Spleen (tissue), 11 donors: ENCODE measurements at regions not wholly inside any gene's neighbourhood (a gene's known extent, or its start where the extent isn't known, plus 50 kb on each side); places are given as distances from the start of the nearest gene placed in this dataset.

Experiments used
- DNase-seq: peaks from one replicate; pipeline ENCODE4 v3.0.0-alpha.2; 2020
- H3K27ac ChIP-seq, 8 donors: fragments of 200-600 bp; sonication (generic) in 7 of 8; 1 replicate in 4 of 8; 2 replicates in 4 of 8; pipeline versions ENCODE4 v1.5.0 to v1.8.0; 2016 to 2021; ENCODE audit warnings: inconsistent platforms in 4 of 8, mild to moderate bottlenecking in 4 of 8, moderate library complexity in 1 of 8
- H3K27me3 ChIP-seq, 7 donors: fragments of 200-600 bp; sonication (generic) in 6 of 7; replicated peaks in 1 of 7; 1 replicate in 4 of 7; 2 replicates in 3 of 7; pipeline versions ENCODE4 v1.5.0 to v1.8.0; 2016 to 2021; ENCODE audit warnings: inconsistent platforms in 3 of 7, mild to moderate bottlenecking in 1 of 7
- H3K36me3 ChIP-seq, 6 donors: fragments of 200-600 bp; sonication (generic) in 5 of 6; 1 replicate in 4 of 6; 2 replicates in 2 of 6; pipeline versions ENCODE4 v1.5.0 to v1.8.0; 2016 to 2021; ENCODE audit warnings: inconsistent platforms in 2 of 6
- H3K4me1 ChIP-seq, 6 donors: fragments of 200-600 bp; sonication (generic) in 5 of 6; 1 replicate in 3 of 6; 2 replicates in 3 of 6; pipeline versions ENCODE4 v1.5.0 to v1.8.0; 2016 to 2021; ENCODE audit warnings: inconsistent platforms in 3 of 6
- H3K4me3 ChIP-seq, 8 donors: fragments of 200-600 bp; sonication (generic) in 7 of 8; 1 replicate in 4 of 8; 2 replicates in 4 of 8; pipeline versions ENCODE4 v1.5.0 to v1.8.0; 2016 to 2021; ENCODE audit warnings: inconsistent platforms in 4 of 8, mild to moderate bottlenecking in 4 of 8, moderate library complexity in 2 of 8
- H3K9me3 ChIP-seq, 8 donors: fragments of 200-600 bp; sonication (generic) in 7 of 8; 1 replicate in 4 of 8; 2 replicates in 4 of 8; pipeline versions ENCODE4 v1.5.0 to v1.8.0; 2016 to 2021; ENCODE audit warnings: inconsistent platforms in 4 of 8
- POLR2A ChIP-seq, 3 donors: fragments of 450-650 bp; IDR thresholded peaks; one replicate each; pipeline ENCODE4 v1.5.1; 2017; ENCODE audit warnings: antibody characterized with exemption in 3 of 3, mild to moderate bottlenecking in 1 of 3
- POLR2AphosphoS5 ChIP-seq, 3 donors: sonication (generic); formaldehyde crosslinking; IDR thresholded peaks; one replicate each; pipeline ENCODE4 v1.5.1; 2017; ENCODE audit warnings: antibody characterized with exemption in 3 of 3
- WGBS, 5 donors: extraction: QIAGEN DNeasy Blood & Tissue Kit in 3 of 5; methylation state at CpG; one replicate each; pipeline versions ENCODE4 v1.1.5 to v1.1.7; 2013 to 2018; 5-methylcytosine and 5-hydroxymethylcytosine counted together
- intact Hi-C: fragments of 100-400 bp; cut with DNase I; formaldehyde crosslinking; loops from one replicate; pipeline ENCODE4 v1.15.0; 2023; ENCODE audit warnings: low total_unique reads
- TF ChIP-seq, protein P1 (sequence below), 11 experiments: fragments of 200-600 bp in 7 of 11; fragments of 450-650 bp in 4 of 11; sonication (generic) in 4 of 11; IDR thresholded peaks in 8 of 11; conservative IDR thresholded peaks in 3 of 11; 1 replicate in 7 of 11; 2 replicates in 4 of 11; pipeline versions ENCODE4 v1.4.0 to v1.8.0; 2016 to 2021; ENCODE audit warnings: antibody characterized with exemption in 11 of 11, inconsistent platforms in 4 of 11, mild to moderate bottlenecking in 1 of 11
- donor health status: healthy with polysubstance abuse.
- donor health status: DM: no; HTN: no; CAD: no; lungs with moderate emphysema.
- donor health status: DM: no; HTN: no; CAD: no.
- donor health status: Bipolar disorder and iron deficiency.
- donor health status: healthy.
- donor health status: DM: no; HTN: no; CAD: no.
- donor health status: DM: yes; HTN: yes; CAD: no.

DNA sequence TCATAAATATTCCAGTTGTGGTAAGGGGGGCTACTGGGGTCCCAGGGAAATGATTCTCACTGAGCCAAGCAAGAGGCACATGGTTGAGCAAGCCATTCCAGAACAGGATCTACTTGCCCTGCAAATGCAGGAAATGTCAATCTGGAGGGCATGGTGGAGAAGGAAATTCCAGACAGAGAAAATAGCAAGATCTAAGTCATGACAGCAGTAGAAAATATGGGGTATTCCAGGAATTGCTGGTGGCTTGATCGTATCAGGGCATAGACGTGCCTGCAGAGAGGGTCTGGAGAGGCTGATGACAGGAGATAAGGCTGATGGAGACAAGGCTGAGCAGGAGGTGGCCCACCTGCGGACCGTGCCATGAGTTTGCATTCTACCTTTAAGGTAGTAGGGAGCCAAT lies 566.3 kb upstream of the CADM1 start:
- no peaks in the 10 kb centered on the region for H3K9me3 ChIP-seq
- WGBS, 5 donors, result 20 to 41% (median 29%) methylated on average over 4 of the region's 4 CpGs
- TF ChIP-seq, protein P1, sequence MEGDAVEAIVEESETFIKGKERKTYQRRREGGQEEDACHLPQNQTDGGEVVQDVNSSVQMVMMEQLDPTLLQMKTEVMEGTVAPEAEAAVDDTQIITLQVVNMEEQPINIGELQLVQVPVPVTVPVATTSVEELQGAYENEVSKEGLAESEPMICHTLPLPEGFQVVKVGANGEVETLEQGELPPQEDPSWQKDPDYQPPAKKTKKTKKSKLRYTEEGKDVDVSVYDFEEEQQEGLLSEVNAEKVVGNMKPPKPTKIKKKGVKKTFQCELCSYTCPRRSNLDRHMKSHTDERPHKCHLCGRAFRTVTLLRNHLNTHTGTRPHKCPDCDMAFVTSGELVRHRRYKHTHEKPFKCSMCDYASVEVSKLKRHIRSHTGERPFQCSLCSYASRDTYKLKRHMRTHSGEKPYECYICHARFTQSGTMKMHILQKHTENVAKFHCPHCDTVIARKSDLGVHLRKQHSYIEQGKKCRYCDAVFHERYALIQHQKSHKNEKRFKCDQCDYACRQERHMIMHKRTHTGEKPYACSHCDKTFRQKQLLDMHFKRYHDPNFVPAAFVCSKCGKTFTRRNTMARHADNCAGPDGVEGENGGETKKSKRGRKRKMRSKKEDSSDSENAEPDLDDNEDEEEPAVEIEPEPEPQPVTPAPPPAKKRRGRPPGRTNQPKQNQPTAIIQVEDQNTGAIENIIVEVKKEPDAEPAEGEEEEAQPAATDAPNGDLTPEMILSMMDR (IDR thresholded peaks at IDR 0.05 in 8 of 11, conservative IDR thresholded peaks at IDR 0.05 in 3 of 11), result no peak
- TF ChIP-seq POLR2AphosphoS5 (IDR thresholded peaks at IDR 0.05) (no peak), POLR2A (IDR thresholded peaks at IDR 0.05) (no peak)

GRCh38 chr11:116066777-116067176 lies 562.6 kb upstream of the CADM1 start:
- intact Hi-C loops, result no loop called here
- DNase-seq, result no peak
- Histone ChIP-seq H3K36me3 (no peaks in the 10 kb centered on the region), H3K27ac (no peak overlapping the region), H3K27me3 (peaks cover 0 to 32% (median 0%) of the 10 kb centered on the region in 7 donors), H3K4me3 (no peak overlapping the region), H3K4me1 (peaks cover 0 to 7% (median 4%) of the 10 kb centered on the region in 6 donors), H3K9me3 (no peaks in the 10 kb centered on the region)
- TF ChIP-seq POLR2AphosphoS5 (IDR thresholded peaks at IDR 0.05) (no peak), POLR2A (IDR thresholded peaks at IDR 0.05) (no peak)
- TF ChIP-seq, protein P1 (IDR thresholded peaks at IDR 0.05 in 8 of 11, conservative IDR thresholded peaks at IDR 0.05 in 3 of 11), result no peak
- WGBS, 5 donors, result 85 to 91% (median 89%) methylated on average over 6 of the region's 6 CpGs

More for the DNA sequence above, 566.3 kb upstream of the CADM1 start:
- intact Hi-C loops, result no loop called here
- no peak for DNase-seq
- H3K27me3 ChIP-seq, result peaks cover 0 to 31% (median 0%) of the 10 kb centered on the region in 7 donors
- H3K27ac ChIP-seq, result no peak overlapping the region
- H3K36me3 ChIP-seq, result no peaks in the 10 kb centered on the region
- no peaks in the 10 kb centered on the region for H3K4me1 ChIP-seq
- no peak overlapping the region for H3K4me3 ChIP-seq

DNA sequence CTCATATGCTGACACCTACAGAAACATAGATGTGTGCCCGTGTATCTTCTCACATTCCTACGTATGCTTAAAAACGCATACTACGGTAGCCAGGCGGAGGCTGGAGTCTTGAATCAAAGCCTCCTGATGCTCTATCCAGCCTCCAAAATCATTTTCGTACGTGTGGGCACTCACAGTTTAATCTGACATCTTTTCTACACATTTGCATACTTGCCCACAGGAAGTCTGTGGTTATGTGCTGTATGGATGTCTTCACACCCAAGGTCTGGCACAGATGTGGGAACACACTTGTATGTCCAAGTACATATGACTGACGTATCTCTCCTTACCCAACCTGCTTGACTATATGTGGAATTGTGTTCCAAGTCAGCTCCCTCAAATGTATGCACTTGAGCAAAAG lies 561.8 kb upstream of the CADM1 start:
- Histone ChIP-seq H3K27ac (no peak overlapping the region), H3K4me1 (peaks cover 0 to 7% (median 4%) of the 10 kb centered on the region in 6 donors), H3K27me3 (peaks cover 0 to 31% (median 0%) of the 10 kb centered on the region in 7 donors), H3K9me3 (no peaks in the 10 kb centered on the region), H3K4me3 (no peak overlapping the region), H3K36me3 (no peaks in the 10 kb centered on the region)
- WGBS, 5 donors, result 66 to 72% (median 72%) methylated on average over 8 of the region's 8 CpGs
- DNase-seq, result no peak
- TF ChIP-seq POLR2A (IDR thresholded peaks at IDR 0.05) (no peak), POLR2AphosphoS5 (IDR thresholded peaks at IDR 0.05) (no peak)
- TF ChIP-seq, protein P1 (IDR thresholded peaks at IDR 0.05 in 8 of 11, conservative IDR thresholded peaks at IDR 0.05 in 3 of 11), result no peak
- intact Hi-C loops, result no loop called here

- no peak overlapping the region for H3K27ac ChIP-seq
- intact Hi-C loops, result no loop called here
- no peaks in the 10 kb centered on the region for H3K36me3 ChIP-seq
- peaks cover 0 to 7% (median 4%) of the 10 kb centered on the region in 6 donors for H3K4me1 ChIP-seq
- H3K4me3 ChIP-seq, result no peak overlapping the region
- no peak for DNase-seq
- TF ChIP-seq, protein P1 (IDR thresholded peaks at IDR 0.05 in 8 of 11, conservative IDR thresholded peaks at IDR 0.05 in 3 of 11), result no peak
- no peak for TF ChIP-seq POLR2AphosphoS5 (IDR thresholded peaks at IDR 0.05)
- TF ChIP-seq POLR2A (IDR thresholded peaks at IDR 0.05), result no peak
- WGBS, 5 donors, result 83 to 92% (median 87%) methylated on average over 10 of the region's 10 CpGs
- no peaks in the 10 kb centered on the region for H3K9me3 ChIP-seq
- H3K27me3 ChIP-seq, result peaks cover 0 to 26% (median 0%) of the 10 kb centered on the region in 7 donors
Measured at GRCh38 chr11:116065191-116065895, 561.1 kb upstream of the CADM1 start.
